IPS-NIHi7 (cell line): ENCODE measurements at regions not wholly inside any gene's neighbourhood (a gene's known extent, or its start where the extent isn't known, plus 50 kb on each side); places are given as distances from the start of the nearest gene placed in this dataset.
"Not testable (repeated sequence)": the region's sequence is repeated elsewhere in the genome, so short reads cannot be mapped to it uniquely, and the experiment has no call there.

Experiments used
- DNase-seq: peaks from one replicate; pipeline ENCODE4 v3.0.0; 2012; ENCODE audit warnings: mixed read lengths; ENCODE audit errors: extremely low spot score

DNA sequence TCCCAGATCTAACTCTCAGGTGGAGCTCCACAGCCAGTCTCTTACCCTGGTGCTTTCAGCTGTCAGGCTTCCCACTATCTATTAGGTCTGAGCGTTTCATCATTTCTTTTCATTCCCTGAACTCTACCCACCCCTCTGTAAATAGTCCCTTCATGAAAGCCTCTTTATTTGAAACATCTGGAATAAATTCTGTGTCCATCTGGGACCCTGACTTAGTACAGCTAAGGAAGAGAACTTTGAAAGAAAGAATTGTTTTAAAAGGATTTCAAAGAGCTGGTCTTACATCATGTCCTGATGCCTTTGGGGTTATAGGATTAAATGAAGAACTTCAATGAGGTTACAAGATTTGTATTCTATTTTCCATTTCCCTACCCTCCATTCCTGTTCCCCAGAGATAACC, 388.5 kb upstream of the CA10 start:
- DNase-seq = no peak

DNA sequence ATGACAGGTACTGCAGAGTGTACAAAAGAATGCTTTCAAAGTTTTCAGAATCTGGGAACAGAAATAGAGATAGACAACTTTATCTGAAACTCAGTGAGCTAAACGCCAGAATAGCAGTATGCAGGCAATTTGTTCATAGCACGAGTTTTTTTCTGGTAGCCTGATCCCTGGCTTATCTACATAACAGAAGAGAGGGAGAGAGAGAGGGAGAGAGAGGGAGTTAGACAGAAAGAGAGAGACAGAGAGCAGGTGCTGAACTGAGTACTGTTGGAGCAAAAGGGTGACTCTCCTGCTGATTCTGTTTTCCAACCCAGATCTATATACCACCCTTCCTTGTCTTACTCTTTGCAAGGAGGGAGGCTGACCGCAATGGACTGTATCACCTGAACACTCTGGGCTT, 388.0 kb upstream of the CA10 start:
- DNase-seq = no peak

DNA sequence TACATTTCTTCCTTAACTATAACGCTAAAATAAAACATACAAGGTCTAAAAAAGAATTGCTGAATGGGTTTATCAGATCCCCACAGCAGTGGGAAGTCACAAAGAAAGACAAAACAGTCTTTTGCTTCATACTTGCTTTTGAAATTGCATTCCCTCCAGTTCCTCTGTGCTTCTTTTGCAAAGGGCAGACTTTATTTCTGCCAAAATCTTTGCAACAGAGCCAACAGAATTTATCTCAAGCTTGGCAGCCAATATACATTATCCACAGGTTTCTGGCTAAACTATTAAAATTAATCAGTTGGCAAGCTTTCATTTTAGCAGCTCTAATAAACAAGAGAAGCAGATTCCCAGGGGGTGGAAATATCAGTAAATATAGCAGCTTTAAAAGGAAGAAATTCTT, 378.9 kb upstream of the CA10 start:
- DNase-seq = no peak

DNA sequence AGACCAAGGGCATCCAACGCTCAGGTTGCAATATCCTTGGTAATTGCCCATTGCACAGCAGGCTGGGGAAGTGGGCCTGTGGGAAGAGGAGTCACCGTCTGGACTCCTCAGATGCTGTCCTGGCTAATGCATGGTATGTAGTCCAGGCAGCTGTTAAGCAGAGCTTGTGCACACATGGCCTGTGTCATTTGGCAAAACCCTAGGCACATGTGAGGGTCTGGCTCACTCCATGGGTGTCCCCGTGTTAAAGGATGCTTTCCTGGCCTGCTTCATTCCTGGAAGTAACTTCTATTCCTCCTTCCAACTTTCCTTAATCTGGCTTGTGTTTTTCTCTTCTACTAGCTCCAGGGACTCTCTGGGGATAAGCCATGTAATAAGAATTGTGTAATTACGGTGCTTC, 378.0 kb upstream of the CA10 start:
- DNase-seq = no peak

DNA sequence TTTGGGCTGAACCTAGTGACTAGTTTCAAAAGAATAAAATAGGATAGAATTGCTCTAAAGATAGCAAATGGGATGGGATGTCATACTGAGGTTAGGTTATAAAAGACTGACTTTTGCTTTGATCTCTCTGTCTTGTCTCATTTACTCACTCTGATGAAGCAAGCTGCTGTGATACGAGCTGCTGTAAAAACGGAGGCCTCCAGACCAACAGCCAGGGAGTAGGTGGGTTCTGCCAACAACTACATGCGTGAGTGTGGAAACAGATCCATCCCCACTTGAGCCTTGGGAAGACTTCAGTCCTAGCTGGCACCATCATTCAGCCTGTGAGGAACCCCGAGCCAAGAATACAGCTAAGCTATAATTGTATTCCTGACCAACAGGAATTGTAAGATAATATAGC, 373.9 kb upstream of the CA10 start:
- no peak for DNase-seq

DNA sequence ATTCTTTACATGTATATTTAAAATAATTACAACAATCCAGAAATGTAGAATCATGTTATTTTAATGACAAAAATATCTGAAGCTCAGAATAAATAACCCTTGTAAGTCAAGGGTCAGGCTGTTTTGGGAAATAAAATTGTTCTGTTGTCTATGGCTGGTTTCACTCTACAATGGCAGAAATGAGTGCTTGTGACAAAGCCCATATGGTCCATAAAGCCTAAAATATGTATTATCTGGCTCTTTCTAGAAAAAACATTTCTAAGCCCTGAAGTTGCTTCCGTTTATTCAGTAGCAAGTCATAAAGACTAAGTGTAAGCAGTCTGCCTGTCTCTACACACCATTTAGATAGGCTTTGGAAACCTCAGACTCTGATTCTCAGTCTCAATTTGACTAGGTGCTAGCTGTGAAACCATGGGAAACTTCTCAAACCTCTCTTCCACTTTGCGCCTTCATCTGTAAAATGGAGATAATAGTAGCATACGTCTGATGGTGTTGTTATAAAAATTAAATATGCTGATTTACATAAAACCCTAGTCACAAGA, 365.7 kb upstream of the CA10 start:
- no peak for DNase-seq

DNA sequence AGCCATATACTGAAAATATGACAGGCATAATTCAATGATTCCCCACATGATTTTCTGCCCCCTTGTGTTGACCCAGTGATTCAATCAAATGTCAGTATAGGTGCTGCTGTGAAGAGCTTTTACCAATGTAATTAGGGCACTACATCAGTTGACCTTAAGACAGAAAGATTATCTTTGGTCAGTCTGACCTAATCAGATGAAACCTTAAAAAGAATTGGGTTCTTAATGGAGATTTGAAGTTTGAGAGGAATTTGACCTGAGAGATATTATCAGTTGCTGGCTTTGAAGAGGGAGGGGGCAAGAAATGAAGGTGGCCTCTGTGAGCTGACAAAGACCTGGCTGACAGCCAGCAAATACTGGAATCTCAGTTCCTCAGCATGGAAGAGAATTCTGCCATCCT, 358.7 kb upstream of the CA10 start:
- DNase-seq = no peak

DNA sequence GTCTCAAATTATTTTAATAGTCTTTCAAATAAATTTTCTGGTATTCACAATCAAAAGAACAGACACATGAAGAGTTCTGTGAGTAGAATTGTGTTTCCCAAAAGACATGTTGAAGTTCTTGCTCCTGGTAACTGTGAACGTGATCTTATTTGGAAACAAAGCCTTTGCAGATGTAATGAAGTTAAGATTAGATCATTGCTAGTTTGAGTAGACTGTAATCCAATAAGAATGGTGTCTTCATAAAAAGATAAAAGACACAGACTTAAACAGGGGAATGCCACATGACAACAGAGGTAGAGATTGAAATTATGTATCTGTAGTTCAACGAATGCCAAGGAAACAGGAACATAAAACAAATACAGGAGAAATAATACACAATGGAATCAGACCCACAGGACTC, 357.4 kb upstream of the CA10 start:
- DNase-seq = no peak

DNA sequence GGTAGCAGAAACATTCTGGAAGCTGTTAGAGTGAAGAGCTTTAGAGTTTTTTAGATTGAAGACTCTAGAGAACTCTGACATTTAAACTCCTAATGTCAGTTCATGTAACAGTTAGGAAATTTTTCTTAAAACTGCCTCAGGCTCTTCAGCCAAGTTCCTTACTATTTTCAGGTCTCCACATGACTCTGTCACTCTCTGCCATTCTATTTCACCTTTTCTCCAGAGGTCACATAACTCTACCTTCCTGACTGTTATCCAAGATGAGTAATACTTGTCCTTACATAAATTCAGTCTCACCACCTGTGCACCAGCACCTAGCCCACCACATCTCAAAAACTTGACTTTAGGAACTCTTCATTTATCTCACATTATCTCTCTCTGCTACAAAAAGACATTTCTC, 347.1 kb upstream of the CA10 start:
- no peak for DNase-seq

DNA sequence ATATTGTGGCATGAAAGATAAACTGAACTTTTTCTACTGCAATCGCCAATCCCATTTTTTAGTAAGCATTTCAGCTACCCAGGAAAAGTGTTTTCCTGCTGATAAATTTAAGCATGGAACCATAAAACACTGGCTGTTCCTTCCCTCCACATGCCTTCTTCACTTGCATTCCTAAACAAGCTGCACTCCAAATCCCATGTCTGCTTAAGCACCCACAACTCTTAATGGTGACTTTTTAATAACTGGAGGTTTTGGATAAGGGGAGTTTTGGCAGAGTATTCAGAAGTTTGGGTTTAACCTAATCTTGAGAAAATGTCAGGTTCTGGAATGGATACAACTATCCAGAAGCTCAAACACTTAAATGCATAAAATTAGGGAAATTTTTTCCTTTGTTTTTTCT, 345.6 kb upstream of the CA10 start:
- no peak for DNase-seq

DNA sequence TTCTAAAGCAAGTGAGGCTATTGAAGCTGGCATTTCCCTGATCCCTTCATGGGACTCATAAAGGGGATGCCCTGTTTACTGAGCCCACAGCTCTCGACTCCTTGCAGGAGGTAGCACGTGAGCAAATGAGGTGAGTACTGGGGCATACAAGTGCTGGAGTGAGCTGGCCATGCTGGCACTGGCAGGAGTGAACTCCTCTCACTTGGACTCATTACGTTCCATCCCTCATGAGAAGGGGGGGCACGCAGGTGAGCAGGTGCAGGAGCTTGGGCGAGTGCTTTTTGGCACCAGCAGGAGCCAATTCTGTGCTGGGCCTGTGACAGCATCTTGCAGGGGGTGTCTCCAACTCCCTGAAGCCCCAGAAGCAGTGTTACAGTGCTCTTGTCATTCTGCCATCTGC, 337.1 kb upstream of the CA10 start:
- DNase-seq = no peak

DNA sequence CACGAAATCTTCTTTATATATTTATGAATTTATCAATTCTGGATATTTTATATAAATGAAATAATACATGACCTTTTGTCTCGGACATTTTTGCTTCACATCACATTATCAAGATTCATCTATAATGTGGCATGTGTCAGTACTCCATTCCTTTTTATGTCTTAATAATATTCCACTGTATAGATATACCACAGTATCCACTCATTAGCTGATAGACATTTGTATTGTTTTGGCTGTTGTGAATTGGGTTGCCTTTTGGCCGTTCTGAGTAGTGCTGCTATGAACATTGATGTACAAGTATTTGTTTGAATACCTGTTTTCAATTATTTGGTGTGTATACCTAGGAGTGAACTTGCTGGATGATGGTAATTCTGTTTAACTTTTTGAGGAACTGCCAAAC, 323.8 kb upstream of the CA10 start:
- DNase-seq = no peak

DNA sequence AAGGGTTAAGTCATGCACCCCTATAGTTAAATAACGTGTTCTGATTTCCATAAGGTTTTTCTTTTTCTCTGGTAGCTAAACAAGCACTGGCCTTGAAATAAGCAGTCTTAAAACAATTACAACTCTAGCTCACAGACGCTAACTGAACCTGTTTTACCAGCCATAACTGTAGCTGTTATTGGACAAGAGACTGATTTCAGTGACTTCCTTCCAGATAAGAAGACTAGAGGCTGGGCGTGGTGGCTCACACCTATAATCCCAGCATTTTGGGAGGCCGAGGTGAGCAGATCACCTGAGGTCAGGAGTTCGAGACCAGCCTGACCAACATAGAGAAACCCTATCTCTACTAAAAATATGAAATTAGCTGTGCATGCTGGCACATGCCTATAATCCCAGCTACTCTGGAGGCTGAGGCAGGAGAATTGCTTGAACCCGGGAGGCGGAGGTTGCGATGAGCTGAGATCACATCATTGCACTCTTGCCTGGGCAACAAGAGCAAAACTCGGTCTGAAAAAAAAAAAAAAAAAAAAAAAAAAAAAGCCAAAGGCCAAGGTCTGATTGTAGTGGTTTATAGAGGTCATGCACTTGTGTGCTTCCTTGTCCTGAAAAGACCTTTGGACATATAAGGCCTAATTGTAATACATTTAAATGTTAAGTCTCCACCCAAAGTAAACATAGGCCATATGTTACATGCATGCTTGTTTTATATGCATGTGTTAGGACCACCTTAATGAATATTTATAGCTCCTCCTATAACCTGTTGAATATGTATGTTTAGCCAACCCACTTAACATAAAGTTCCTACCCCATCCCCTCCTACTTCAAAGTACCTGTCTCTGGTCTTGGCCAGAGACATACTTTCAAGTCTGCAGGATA, 319.5 kb upstream of the CA10 start:
- DNase-seq = no peak

DNA sequence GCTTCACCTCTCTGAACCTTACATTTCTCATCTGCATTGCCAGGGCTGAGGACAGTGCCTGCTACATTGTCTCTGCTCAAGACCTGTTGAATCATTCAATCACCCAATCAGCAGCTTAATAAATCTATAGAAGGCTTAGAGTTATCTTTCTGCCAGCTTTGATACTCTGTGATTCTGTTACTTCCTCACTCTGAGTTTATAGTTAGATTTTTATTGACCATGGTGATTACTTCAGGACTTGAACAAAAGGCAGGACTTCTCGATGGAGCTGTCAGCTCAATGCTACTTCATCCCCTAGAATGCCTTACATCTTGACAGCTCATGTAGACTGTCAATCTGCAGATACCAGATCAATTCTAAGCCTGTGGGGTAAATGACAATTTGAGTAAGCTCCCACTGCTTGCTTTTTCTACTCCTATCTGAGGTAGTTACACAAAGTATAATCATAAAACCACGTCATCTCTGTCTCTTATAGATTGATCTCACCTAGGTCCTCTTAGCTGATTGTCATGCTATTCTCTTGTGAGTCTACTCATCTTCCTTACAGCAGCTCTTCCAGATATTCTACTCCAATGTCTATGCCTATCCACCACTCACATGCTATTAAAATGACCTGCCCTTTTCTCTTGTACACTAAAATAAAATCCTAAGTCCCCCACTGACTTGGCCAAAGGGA, 318.3 kb upstream of the CA10 start:
- DNase-seq = no peak

DNA sequence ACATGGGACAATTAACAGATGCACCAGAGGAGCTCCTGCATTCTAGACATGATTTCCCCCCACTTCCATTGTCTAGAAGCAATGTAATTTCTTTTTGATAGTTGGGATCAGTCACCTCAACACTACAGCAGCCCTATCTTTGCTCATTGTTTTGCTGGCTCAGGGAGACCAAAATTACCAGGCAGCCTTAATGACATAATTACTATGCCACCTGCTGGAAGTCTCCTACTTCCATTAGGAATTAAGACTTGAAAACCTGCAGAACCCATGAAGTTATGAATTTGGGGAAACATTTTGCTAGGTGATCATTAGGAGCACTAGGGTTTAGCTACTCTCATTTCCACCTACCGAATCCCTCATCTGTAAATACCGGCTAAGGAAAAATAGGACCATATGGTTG, 312.0 kb upstream of the CA10 start:
- DNase-seq = no peak

DNA sequence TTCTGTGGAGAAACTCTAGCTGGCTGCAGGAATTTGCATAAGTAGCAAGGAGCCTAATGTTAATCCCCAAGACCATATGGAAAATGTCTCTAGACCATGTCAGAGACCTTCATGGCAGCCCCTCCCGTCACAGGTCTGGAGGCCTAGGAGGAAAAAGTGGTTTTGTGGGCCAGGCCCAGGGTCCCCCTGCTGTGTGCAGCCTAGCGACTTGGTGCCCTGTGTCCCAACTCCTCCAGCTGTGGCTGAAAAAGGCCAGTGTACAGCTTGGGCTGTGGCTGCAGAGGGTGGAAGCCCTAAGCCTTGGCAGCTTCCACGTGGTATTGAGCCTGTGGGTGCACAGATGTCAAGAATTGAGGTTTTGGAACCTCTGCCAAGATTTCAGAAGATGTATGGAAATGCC, 306.9 kb upstream of the CA10 start:
- DNase-seq = no peak

DNA sequence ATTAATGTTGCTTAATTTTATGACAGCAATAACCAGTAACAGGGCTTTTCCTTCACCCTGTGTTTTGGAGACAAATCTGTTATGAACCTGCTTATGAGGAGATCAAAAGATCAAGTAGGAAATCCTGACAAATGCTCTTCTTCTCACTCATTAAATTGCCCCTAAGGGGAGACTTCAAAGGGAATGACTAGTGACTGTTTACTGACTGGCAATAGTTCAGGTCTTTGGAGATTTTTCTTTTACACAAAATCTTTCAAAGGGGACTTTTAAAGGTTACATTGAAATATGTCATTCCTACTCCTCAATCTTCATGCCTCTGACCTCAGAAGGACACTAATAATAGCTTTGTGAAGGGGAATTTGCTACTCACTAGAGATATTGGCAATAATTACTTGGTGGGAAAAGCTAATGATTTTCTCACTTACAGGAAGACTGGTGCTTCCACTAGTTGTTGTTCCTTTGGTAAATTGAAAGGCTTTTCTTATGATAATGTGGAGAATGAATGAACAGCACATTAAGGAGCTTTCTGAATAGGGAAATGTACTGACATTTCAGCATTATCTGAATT, 292.9 kb upstream of the CA10 start:
- DNase-seq = no peak

DNA sequence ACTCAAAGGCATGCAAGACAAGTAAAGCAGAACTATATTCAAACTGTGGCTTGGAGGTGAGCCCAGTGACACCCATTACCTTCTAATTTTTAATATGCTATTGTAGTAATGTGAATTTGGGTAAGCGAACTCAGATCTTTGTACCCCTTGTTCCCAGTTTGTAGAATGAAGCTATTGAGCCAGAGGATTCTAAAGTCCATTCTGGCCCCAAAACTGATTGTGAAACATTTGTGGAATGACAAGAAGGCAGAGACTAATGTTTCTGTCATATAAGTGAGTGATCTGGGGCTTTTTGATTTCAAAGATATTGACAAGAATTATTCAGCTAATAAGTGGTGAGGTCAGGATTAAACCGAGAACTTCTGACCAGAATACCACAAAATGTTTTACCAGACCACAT, 283.8 kb upstream of the CA10 start:
- no peak for DNase-seq

DNA sequence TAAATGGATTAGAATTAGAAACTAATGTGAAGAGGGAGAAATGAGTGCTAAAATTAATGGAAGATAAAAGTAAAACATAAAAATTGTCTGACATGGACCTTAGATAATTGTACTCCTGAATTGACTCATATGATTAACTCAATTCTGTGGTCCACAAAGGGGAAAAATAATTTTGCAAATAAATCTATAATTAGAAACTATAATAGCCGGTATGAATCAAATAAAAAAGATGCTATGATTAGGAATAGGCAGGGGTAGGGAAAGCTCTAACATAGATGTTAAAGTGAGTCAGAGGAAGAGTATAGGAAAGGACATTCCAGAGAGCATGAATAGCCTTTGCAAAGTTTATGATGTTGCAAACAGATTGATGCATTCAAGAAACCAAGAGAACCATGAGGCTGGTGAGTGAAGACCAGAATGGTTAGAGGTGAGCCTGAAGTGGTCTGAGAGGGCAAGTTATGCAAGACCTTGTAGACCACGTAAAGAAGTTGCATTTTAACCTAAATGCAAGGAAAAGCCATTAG, 262.1 kb upstream of the CA10 start:
- DNase-seq = no peak

DNA sequence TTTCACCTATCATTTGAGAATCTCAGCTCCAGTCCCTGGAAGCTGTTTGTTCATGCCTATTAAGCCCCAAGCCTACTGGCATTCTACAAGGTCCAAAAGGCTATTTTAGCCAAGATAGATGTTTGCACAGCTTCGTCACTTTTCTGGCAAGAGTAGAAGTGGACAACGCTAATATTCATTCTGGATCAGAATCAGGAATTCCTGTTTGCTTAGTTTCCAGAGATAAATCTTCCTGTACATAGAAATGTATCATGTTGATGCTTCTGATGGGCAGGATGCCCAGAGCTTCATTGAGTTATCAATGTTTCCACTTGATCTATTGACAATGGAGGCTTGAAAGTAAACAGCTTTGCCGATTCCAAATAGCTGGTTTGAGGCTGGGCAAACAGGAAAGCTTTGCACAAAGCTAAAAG, 260.7 kb upstream of the CA10 start:
- no peak for DNase-seq

DNA sequence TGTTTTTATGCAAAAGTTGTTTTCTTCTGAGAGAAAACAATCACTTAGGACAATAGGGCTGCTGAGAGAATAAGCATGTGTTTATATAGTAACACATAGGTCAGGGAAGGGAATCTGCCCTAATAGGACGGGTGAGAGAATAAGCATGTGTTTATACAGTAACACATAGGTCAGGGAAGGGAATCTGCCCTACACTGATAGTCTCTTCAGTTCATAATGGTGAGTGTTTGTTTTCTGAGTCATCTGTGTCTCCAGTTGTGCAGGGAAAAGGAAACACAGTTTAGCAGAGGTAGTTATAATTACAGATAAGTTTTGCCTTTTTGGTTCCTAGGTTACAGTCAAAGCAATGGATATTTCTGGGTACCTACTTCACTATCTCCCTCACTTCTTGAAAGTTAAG, 252.3 kb upstream of the CA10 start:
- DNase-seq = no peak

DNA sequence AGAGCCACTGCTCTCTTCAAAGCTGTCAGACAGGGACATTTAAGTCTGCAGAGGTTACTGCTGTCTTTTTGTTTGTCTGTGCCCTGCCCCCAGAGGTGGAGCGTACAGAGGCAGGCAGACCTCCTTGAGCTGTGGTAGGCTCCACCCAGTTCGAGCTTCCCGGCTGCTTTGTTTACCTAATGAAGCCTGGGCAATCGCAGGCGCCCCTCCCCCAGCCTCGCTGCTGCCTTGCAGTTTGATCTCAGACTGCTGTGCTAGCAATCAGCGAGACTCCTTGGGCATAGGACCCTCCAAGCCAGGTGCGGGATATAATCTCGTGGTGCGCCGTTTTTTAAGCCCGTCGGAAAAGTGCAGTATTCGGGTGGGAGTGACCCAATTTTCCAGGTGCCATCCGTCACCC, 250.7 kb upstream of the CA10 start:
- not testable (repeated sequence) for DNase-seq

DNA sequence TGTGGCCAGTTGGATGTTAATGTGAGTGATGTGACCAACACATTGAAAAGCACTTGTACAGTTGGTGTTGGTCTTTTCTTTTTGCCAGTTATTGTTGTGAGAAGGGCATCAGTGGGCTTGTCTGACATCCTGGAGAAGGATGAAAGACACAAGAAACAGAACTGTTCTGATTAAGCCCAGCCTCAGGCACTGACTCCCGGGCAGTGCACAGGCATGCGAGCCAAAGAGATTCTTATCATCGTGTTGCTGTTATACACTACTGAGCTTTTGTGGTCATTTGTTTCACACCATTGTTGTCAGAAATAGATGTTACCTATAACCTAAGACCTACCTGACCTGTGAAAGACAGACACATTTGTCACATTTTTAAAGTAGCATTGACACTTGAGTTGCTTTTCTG, 236.8 kb upstream of the CA10 start:
- no peak for DNase-seq
